H1 (cell line): ENCODE measurements at regions not wholly inside any gene's neighbourhood (a gene's known extent, or its start where the extent isn't known, plus 50 kb on each side); places are given as distances from the start of the nearest gene placed in this dataset.
A peak's percentile ranks its signal among the peaks of the same experiment; 100 is the strongest.

Experiments used
- CTCF ChIA-PET: fragments of 300-600 bp; sonication (Branson Sonifier 250); formaldehyde crosslinking; loops from one replicate; lab custom pipeline; 2021; ENCODE audit not compliant: partially characterized antibody; lab: Charles Lee
- POLR2A ChIA-PET: fragments of 300-600 bp; sonication (Branson Sonifier 250); formaldehyde crosslinking; loops from one replicate; lab custom pipeline; 2021; ENCODE audit warnings: inconsistent platforms; ENCODE audit not compliant: partially characterized antibody; lab: Charles Lee
- DNase-seq, 2 experiments: peaks; one replicate each; pipeline versions ENCODE4 v3.0.0 to v3.0.0-alpha.2; 2010 to 2022; ENCODE audit warnings: low spot score in 2 of 2, low read depth in 1 of 2, mixed read lengths in 1 of 2
- FAIRE-seq: peaks from 2 replicates; lab custom pipeline; 2011; peaks lifted over from hg19 to GRCh38; lab: Jason Lieb, UNC
- H2AFZ ChIP-seq: 2 replicates; pipeline ENCODE4 v1.8.1; 2012; ENCODE audit warnings: low read length, inconsistent platforms
- H2AK5ac ChIP-seq: 2 replicates; pipeline ENCODE4 v1.6.1; 2013; ENCODE audit warnings: low read depth, low read length
- H2BK120ac ChIP-seq: replicated peaks from 2 replicates; pipeline ENCODE3; 2013; ENCODE audit warnings: low read depth, low read length, inconsistent platforms
- H2BK12ac ChIP-seq: 2 replicates; pipeline ENCODE4 v1.6.1; 2013; ENCODE audit warnings: low read depth, low read length
- H2BK15ac ChIP-seq: 2 replicates; pipeline ENCODE4 v1.6.1; 2013; ENCODE audit warnings: low read length
- H2BK20ac ChIP-seq: 2 replicates; pipeline ENCODE4 v1.6.1; 2013; ENCODE audit warnings: low read length
- H2BK5ac ChIP-seq: 2 replicates; pipeline ENCODE4 v1.6.1; 2013; ENCODE audit warnings: low read depth, low read length
- H3K14ac ChIP-seq: 2 replicates; pipeline ENCODE4 v1.6.1; 2013; ENCODE audit warnings: inconsistent platforms; ENCODE audit not compliant: insufficient read length
- H3K18ac ChIP-seq: 2 replicates; pipeline ENCODE4 v1.6.1; 2013; ENCODE audit warnings: low read length; ENCODE audit errors: extremely low read depth
- H3K23ac ChIP-seq: 2 replicates; pipeline ENCODE4 v1.6.1; 2013; ENCODE audit warnings: inconsistent platforms; ENCODE audit not compliant: insufficient read length
- H3K23me2 ChIP-seq: 2 replicates; pipeline ENCODE4 v1.6.1; 2013; ENCODE audit warnings: low read depth, low read length
- H3K27ac ChIP-seq: 2 replicates; pipeline ENCODE4 v1.6.1; 2011; ENCODE audit warnings: low read depth, low read length, inconsistent platforms
- H3K27me3 ChIP-seq, 4 experiments: replicated peaks in 1 of 4; 1 replicate in 1 of 4; 2 replicates in 3 of 4; pipeline versions ENCODE4 v1.6.1 to v1.8.1; 2011 to 2013; ENCODE audit warnings: low read length in 3 of 4, mild to moderate bottlenecking in 3 of 4, inconsistent platforms in 2 of 4, mixed read lengths in 2 of 4, moderate library complexity in 1 of 4; ENCODE audit not compliant: control insufficient read depth in 3 of 4, insufficient read depth in 3 of 4; ENCODE audit errors: extremely low read depth in 1 of 4
- H3K36me3 ChIP-seq, 4 experiments: 2 replicates each; pipeline versions ENCODE4 v1.6.1 to v1.8.1; 2011 to 2013; ENCODE audit warnings: mild to moderate bottlenecking in 4 of 4, low read length in 3 of 4, moderate library complexity in 2 of 4, control low read depth in 1 of 4, inconsistent platforms in 1 of 4; ENCODE audit not compliant: insufficient read depth in 4 of 4, control insufficient read depth in 2 of 4
- H3K4ac ChIP-seq: replicated peaks from 2 replicates; pipeline ENCODE3; 2013; ENCODE audit warnings: low read length, low read depth, mixed read lengths, inconsistent platforms; ENCODE audit not compliant: insufficient read length
- H3K4me1 ChIP-seq, 4 experiments: replicated peaks in 1 of 4; 1 replicate in 1 of 4; 2 replicates in 3 of 4; pipeline versions ENCODE4 v1.6.1 to v1.8.1; 2011 to 2013; ENCODE audit warnings: low read length in 3 of 4, inconsistent platforms in 2 of 4, mixed read lengths in 1 of 4; ENCODE audit not compliant: insufficient read depth in 4 of 4, control insufficient read depth in 3 of 4
- H3K4me2 ChIP-seq, 2 experiments: 2 replicates each; pipeline versions ENCODE4 v1.6.1 to v1.8.1; 2011 to 2013; ENCODE audit warnings: low read depth in 2 of 2, low read length in 2 of 2, control low read depth in 1 of 2, inconsistent platforms in 1 of 2, mild to moderate bottlenecking in 1 of 2; ENCODE audit not compliant: insufficient read depth in 1 of 2
- H3K4me3 ChIP-seq, 4 experiments: fragments of 200-600, 300-600 bp in 1 of 4; sonication (generic), shearing (Covaris generic), sonication (Bioruptor Twin) in 1 of 4; 2 replicates each; pipeline versions ENCODE4 v1.5.1 to v1.8.1; 2011 to 2016; ENCODE audit warnings: low read length in 4 of 4, low read depth in 3 of 4, control low read depth in 2 of 4, inconsistent platforms in 2 of 4, mild to moderate bottlenecking in 2 of 4, mixed read lengths in 1 of 4, moderate library complexity in 1 of 4; ENCODE audit not compliant: insufficient read depth in 2 of 4; ENCODE audit errors: extremely low read depth in 1 of 4
- H3K56ac ChIP-seq: replicated peaks from 2 replicates; pipeline ENCODE3; 2013; ENCODE audit warnings: low read depth, mild to moderate bottlenecking, mixed read lengths, low read length, inconsistent platforms; ENCODE audit not compliant: insufficient read length
- H3K79me1 ChIP-seq: 2 replicates; pipeline ENCODE4 v1.6.1; 2013; ENCODE audit warnings: low read depth, low read length, control low read depth
- H3K79me2 ChIP-seq, 2 experiments: 2 replicates each; pipeline versions ENCODE4 v1.6.1 to v1.8.1; 2012 to 2013; ENCODE audit warnings: low read length in 2 of 2, mild to moderate bottlenecking in 2 of 2, inconsistent platforms in 1 of 2; ENCODE audit not compliant: insufficient read depth in 2 of 2, control insufficient read depth in 1 of 2
- H3K9ac ChIP-seq, 4 experiments: replicated peaks in 1 of 4; 1 replicate in 1 of 4; 2 replicates in 3 of 4; pipeline versions ENCODE4 v1.6.1 to v1.8.1; 2011 to 2013; ENCODE audit warnings: low read depth in 3 of 4, low read length in 3 of 4, control low read depth in 2 of 4, mild to moderate bottlenecking in 2 of 4, moderate library complexity in 2 of 4, inconsistent platforms in 1 of 4; ENCODE audit errors: extremely low read depth in 1 of 4
- H3K9me3 ChIP-seq, 2 experiments: 2 replicates each; pipeline versions ENCODE4 v1.6.1 to v1.8.1; 2012 to 2013; ENCODE audit warnings: mild to moderate bottlenecking in 2 of 2, moderate library complexity in 2 of 2, control low read depth in 1 of 2, inconsistent platforms in 1 of 2, low read depth in 1 of 2, low read length in 1 of 2, mixed read lengths in 1 of 2; ENCODE audit not compliant: insufficient read depth in 2 of 2
- H4K20me1 ChIP-seq, 2 experiments: replicated peaks in 1 of 2; 2 replicates each; pipeline versions ENCODE3 to v1.8.1; 2011 to 2013; ENCODE audit warnings: inconsistent platforms in 2 of 2, low read length in 2 of 2, mild to moderate bottlenecking in 1 of 2; ENCODE audit not compliant: insufficient read depth in 2 of 2, control insufficient read depth in 1 of 2
- H4K5ac ChIP-seq: 2 replicates; pipeline ENCODE4 v1.6.1; 2013; ENCODE audit warnings: low read length, low read depth, mixed read lengths, inconsistent platforms; ENCODE audit not compliant: insufficient read length
- H4K8ac ChIP-seq: 2 replicates; pipeline ENCODE4 v1.8.0; 2013; ENCODE audit warnings: mild to moderate bottlenecking, moderate library complexity, low read length, inconsistent platforms; ENCODE audit not compliant: insufficient read depth; ENCODE audit errors: extremely low read depth
- H4K91ac ChIP-seq: replicated peaks from 2 replicates; pipeline ENCODE3; 2013; ENCODE audit warnings: low read length, mixed read lengths, inconsistent platforms; ENCODE audit not compliant: insufficient read length
- BACH1 ChIP-seq: IDR thresholded peaks from 2 replicates; pipeline ENCODE4 v1.6.1; 2012; ENCODE audit warnings: low read length, improper control_type of control experiment
- EP300 ChIP-seq, 2 experiments: IDR thresholded peaks; 1 replicate in 1 of 2; 2 replicates in 1 of 2; pipeline ENCODE4 v1.6.1; 2011 to 2012; ENCODE audit warnings: low read depth in 2 of 2, low read length in 2 of 2, mild to moderate bottlenecking in 2 of 2, borderline replicate concordance in 1 of 2, inconsistent platforms in 1 of 2, moderate library complexity in 1 of 2
- FOSL1 ChIP-seq: IDR thresholded peaks from 2 replicates; pipeline ENCODE4 v1.6.1; 2011; ENCODE audit warnings: mild to moderate bottlenecking, low read depth, low read length, moderate library complexity; ENCODE audit not compliant: insufficient read depth
- HDAC6 ChIP-seq: IDR thresholded peaks from one replicate; pipeline ENCODE4 v1.7.1; 2012; ENCODE audit warnings: low read depth, mild to moderate bottlenecking, inconsistent platforms, low read length, moderate library complexity
- SIRT6 ChIP-seq: IDR thresholded peaks from one replicate; pipeline ENCODE4 v1.7.1; 2012; ENCODE audit warnings: low read length, inconsistent platforms
- SP4 ChIP-seq: IDR thresholded peaks from 2 replicates; pipeline ENCODE4 v1.6.1; 2012; ENCODE audit warnings: low read length, inconsistent platforms
- TBP ChIP-seq: IDR thresholded peaks from 2 replicates; pipeline ENCODE4 v1.6.1; 2011; ENCODE audit warnings: low read depth, low read length, improper control_type of control experiment
- ZNF274 ChIP-seq: IDR thresholded peaks from 2 replicates; pipeline ENCODE4 v1.7.0; 2012; ENCODE audit warnings: low read length, borderline replicate concordance; ENCODE audit errors: extremely low read depth
- WGBS, 2 experiments: shearing (Covaris generic) in 1 of 2; methylation state at CpG; one replicate each; pipeline versions ENCODE4 v1.1.6 to v1.1.7; 2013 to 2015; ENCODE audit warnings: low lambda C conversion rate in 2 of 2, mixed read lengths in 2 of 2, inconsistent platforms in 1 of 2, low coverage in 1 of 2, missing lambda C conversion rate in 1 of 2; ENCODE audit not compliant: insufficient replicate concordance in 2 of 2, insufficient coverage in 1 of 2, insufficient read length in 1 of 2; ENCODE audit errors: extremely low coverage in 1 of 2, missing lambda C conversion rate in 1 of 2; 5-methylcytosine and 5-hydroxymethylcytosine counted together

GRCh38 chr6:100269189-100269588 lies 195.5 kb downstream of the SIM1 start:
- H4K91ac ChIP-seq, result no peak overlapping the region
- H2BK120ac ChIP-seq, result no peak overlapping the region
- no peak for DNase-seq
- H2BK20ac ChIP-seq, result no peak overlapping the region
- H3K9ac ChIP-seq, result no peak overlapping the region
- no peaks in the 10 kb centered on the region for H3K27me3 ChIP-seq
- no peak overlapping the region; a peak in 1 of 4 replicates for H3K4me2 ChIP-seq
- H3K23me2 ChIP-seq, result no peaks in the 10 kb centered on the region
- FAIRE-seq, result no peak
- no peak overlapping the region for H3K4ac ChIP-seq
- H3K27ac ChIP-seq, result no peak overlapping the region
- H4K8ac ChIP-seq, result no peak overlapping the region
- peaks cover 0 to 12% (median 4%) of the 10 kb centered on the region in 4 experiments; a peak in 2 of 7 replicates for H3K4me1 ChIP-seq
- ChIA-PET POLR2A (no interaction called here), CTCF (no interaction called here)
- H3K79me2 ChIP-seq, result no peaks in the 10 kb centered on the region
- no peak overlapping the region for H2BK12ac ChIP-seq
- H3K9me3 ChIP-seq, result no peaks in the 10 kb centered on the region
- no peak overlapping the region for H3K18ac ChIP-seq
- H2BK15ac ChIP-seq, result no peak overlapping the region
- WGBS, 2 experiments, result 56% methylated on average over 2 of the region's 2 CpGs; no CpG with 5 or more reads in 1 of the 2 experiments
- peak overlapping the region; percentile 39 for H4K5ac ChIP-seq
- H3K56ac ChIP-seq, result no peak overlapping the region
- no peak overlapping the region for H3K14ac ChIP-seq
- TF ChIP-seq HDAC6 (no peak), ZNF274 (no peak), SP4 (no peak), TBP (no peak), BACH1 (no peak), FOSL1 (no peak), SIRT6 (no peak), EP300 (IDR thresholded peaks at IDR 0.05; ENCODE audit: borderline replicate concordance in 1 of 2, low read depth in 2 of 2, low read length in 2 of 2) (no peak)
- H3K79me1 ChIP-seq, result no peaks in the 10 kb centered on the region
- no peak overlapping the region for H3K23ac ChIP-seq
- no peak overlapping the region for H2AFZ ChIP-seq
- H2AK5ac ChIP-seq, result no peak overlapping the region
- H3K4me3 ChIP-seq, result no peak overlapping the region
- no peak overlapping the region for H2BK5ac ChIP-seq
- H3K36me3 ChIP-seq, result no peaks in the 10 kb centered on the region; a peak in 1 of 8 replicates
- no peaks in the 10 kb centered on the region for H4K20me1 ChIP-seq
